NCI-H526 (cell line): ENCODE measurements at regions not wholly inside any gene's neighbourhood (a gene's known extent, or its start where the extent isn't known, plus 50 kb on each side); places are given as distances from the start of the nearest gene placed in this dataset.

Experiments
- DNase-seq, 2 experiments: peaks; one replicate each; lab custom pipeline; 2025; lab: John Stamatoyannopoulos, UW

GRCh38 chr15:60057554-60057953, 53.4 kb downstream of the FOXB1 start:
- no peak for DNase-seq

- no peak for DNase-seq
Measured at GRCh38 chr15:60059186-60059585, 55.1 kb downstream of the FOXB1 start.

DNA sequence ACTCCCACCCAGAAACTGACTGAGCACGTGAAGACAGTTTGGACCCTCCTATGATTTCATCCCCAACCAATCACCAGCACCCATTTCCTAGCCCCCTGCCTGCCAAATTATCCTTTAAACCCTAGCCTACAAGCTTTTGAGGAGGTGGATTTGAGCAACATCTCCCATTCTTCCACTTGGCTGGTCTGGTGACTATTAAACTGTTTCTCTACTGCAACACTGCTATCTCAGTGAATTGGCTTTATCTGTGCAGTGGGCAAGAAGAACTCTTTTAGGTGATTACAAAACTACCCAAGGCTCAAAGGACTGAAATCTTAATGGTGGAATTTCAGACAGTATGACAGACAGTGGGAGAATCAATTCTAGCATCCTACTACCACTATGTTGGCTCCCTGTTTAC, 57.6 kb downstream of the FOXB1 start:
- no peak for DNase-seq

DNA sequence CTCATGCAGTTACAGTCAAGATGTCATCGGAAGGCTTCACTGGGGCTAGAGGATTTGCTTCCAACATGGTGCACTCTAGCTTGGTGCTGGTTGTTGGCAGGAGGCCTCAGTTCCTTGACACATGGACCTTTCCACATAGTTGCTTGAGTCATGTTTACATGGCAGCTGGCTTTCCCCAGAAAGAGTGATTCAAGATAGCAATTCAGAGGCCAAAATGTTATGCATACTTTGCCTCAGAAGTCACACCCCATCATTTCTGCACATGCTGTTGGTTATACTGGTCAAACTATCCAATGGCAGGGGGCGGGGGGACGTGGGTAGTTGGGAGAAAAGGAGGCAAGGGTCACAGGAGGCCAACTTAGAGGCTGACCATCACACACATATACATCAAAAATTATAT, 58.7 kb downstream of the FOXB1 start:
- DNase-seq: no peak

- DNase-seq: no peak
Measured at GRCh38 chr15:60065951-60066350, 61.8 kb downstream of the FOXB1 start.

DNA sequence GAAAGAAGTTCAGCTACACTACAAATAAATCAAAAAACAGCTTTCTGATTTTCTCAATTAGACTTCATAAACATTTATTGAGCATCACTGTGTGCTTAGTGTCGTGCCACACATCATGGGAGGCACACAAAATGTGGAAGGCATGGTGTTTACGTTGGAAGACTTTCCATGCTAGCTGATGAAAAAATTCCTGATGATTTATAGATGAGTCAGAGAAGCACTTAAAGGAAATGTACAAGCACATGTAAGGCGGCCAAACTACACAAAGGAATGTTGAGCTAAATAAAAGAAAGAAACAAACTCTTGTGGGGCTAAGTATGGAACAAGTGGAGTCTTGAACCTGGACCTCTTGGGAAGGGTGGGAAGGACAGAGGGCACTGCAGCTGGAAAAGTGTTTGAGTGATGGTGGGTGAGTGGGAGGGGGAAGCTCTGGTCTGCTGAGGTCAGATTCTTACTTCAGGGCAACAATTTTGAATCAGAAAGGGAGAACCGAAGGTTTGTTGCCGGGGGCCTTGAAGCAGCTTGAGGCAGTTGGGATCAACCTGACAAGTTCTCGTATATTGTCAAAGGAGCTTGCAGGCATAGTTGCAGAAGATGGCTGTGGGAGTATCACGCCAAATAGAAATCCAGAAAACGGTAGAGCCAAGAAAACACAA, 66.9 kb downstream of the FOXB1 start:
- DNase-seq: no peak

DNA sequence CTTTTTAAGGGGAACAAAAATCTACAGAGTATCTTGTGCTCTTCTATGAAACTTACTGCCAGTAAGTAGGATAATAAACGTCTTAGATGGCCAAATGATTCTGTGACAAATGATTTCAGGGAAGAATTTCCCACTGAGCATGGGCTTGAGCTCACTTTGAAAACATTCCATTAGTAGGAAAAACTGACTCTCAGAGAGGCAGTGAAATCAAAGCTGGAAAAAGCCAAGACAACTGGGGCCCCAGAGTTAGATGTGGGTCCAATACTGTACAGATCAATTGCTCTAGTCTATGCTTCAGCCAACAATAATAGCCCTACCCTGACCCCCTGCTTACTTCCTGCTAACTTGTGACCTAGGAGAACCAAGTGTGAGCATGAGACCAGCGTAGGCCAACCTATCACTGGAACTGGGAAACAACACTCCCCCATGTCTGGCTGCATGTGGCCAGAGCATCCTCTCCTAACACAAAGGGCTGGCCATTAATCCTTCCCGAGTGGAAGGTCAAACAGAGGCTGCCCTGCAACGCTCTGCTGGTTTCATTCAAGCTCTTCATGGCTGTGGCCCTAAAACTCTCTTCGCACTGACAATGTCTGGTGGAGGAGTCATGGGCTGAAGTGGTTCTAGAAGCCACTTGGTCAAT, 68.8 kb downstream of the FOXB1 start:
- no peak for DNase-seq

DNA sequence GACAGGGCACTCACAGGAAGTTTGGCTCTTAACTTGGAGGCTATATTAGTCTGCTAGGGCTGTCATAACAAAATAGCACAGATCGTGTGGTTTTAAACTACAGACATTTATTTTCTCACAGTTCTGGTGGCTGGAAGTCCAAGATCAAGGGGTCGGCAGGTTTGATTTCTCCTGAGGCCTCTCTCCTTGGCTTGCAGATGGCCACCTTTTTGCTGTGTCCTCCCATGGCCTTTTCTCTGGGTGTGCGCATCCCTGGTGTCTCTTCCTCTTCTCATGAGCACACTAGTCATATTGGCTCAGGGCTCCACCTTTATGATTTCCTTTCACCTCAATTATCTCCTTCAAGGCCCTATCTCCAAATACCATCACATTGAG, 69.3 kb downstream of the FOXB1 start:
- no peak for DNase-seq

- peak in 1 of 2 experiments; percentile 1 for DNase-seq
Measured at GRCh38 chr15:60074181-60074885, 70.2 kb downstream of the FOXB1 start.

DNA sequence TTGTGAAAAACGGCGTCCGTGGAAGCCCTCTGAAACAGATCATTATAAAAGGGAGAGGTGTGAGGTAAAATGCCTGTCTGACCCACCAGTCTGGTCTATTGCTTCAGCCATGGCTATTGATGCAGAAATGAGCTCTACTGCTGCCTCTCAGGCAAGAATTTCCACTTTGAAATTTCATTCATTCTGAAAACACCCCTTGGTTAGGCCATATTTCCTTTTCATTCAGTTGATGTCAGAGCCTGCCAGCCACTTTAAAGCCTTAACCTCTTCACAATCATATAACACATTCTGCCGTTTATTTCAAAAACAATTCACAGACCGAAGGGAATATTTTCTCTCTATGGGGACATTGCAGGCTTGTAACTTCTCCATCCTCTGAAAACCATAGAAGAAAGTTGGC, 71.9 kb downstream of the FOXB1 start:
- no peak for DNase-seq

DNA sequence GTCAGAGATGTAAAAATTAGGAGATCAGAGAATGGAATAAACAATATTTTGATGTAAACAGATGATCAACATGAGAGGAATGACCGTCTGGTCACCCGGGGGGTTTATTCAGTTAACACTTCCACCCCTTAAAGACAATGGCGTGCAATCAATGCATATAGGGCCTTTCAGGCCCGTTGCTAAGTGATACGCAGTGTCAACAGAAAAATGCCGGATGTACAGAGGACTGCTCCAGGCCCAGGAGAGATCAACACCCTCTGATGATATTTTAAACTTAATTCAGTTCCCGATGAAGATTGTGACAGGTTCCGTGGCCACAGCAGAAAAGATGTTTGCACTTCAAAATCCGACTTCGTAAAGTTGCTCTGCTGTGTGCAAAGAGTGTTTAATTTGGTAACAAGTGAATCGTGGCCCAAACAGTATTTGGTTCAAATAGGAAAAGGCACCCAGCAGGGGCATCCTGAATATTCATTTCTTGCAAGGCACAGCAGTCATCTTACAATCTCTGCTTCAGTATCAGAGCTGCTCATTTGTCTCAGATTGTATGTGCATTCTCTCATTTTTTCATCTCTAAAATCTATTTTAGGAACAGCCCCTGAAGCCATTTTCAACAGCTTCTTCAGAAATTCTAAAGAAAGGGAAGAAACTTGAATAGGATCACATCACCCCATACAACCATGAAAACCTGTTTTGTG, 72.6 kb downstream of the FOXB1 start:
- no peak for DNase-seq

- no peak for DNase-seq
Measured at GRCh38 chr15:60077581-60078359, 73.7 kb downstream of the FOXB1 start.

GRCh38 chr15:60079210-60079609, 75.1 kb downstream of the FOXB1 start:
- no peak for DNase-seq

DNA sequence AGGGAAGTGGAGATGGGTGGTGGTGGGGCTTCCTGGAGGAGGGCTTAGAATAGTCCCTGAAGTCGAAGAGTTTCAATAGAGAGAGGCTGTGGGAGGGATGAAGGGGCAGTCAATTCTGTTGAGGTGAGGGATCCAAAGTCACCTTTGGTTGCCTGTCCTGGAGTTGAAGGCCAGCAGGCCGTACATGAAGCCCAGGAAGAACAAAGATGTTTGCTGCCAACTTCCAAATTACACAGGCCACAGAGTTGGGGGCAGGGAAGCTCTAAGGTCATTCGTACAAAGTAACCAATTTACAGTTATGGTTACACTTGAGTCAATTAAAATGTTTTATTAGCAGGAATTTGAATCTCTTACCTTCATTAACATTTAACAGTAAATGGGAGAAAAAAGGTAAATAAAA, 77.9 kb downstream of the FOXB1 start:
- no peak for DNase-seq

GRCh38 chr15:60083318-60083717, 79.2 kb downstream of the FOXB1 start:
- no peak for DNase-seq

DNA sequence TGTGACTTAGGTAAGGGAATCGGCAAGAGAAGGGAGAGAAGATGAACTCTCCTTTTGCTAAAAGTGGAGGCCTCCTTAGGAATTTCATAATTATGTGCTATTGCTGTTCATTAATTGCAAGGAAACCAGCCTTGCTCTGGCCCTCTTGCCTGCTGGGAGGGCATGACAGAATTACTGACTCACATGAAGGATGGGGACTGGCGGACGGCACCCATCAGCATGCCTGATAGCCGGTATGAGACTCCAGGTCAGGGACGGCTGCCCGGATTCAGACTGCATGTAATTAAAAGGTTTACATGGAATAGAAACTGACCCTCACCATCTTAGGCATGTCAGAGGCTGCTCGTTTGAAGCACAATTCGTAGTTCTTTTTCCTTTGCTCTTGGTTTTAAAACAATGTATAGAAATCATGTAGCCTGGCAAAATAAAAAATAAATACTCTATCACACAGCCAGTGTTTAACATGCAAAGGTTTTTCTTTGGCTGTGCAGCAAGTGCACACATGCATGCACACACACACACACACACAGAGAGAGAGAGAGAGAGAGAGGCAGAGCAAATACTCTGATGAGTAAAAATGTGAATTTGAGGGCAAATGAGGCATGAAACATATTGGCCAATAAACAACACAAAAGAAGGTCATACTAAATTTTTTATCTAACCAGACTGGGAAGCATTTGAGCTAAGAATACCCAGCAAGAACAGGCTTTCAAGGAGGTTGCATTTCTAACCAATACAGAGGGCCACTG, 82.7 kb downstream of the FOXB1 start:
- no peak for DNase-seq

DNA sequence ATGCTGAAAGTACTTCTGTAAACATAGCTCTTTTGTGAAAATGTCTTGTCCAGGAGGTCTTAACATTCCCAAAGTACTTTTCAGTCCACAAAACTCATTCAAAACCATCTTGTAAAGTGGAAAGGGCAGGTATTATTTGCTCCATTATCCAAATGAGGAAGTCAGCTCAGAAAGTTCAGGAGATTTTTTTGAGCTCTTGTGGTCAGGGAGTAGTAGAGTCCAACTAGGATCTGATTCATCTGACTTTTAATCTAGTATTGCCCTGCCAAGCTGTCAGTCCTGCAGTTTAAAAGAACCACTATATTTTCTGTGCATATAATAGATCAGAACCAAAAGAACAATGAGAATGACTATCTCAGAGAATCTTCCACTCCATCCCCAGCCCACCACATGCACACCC, 83.5 kb downstream of the FOXB1 start:
- DNase-seq: no peak

DNA sequence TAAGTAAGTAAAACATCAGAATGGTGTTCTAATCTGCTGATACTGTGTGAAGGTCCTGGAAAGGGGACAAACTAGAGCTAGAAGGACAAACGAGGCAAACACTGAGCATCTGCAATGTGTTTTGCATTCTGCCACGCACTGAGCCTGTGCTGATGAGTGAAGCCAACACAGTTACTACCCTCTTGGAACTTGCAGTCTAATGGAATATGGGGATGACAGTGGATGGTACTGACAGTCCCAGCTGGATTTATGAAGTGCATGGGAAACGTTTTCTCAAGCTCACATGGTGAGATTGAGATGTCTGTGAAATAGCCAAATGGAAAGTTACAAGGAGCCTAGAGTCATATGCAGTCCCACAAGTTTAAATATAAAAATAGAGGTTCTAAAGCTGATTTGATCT, 86.6 kb downstream of the FOXB1 start:
- DNase-seq: no peak

DNA sequence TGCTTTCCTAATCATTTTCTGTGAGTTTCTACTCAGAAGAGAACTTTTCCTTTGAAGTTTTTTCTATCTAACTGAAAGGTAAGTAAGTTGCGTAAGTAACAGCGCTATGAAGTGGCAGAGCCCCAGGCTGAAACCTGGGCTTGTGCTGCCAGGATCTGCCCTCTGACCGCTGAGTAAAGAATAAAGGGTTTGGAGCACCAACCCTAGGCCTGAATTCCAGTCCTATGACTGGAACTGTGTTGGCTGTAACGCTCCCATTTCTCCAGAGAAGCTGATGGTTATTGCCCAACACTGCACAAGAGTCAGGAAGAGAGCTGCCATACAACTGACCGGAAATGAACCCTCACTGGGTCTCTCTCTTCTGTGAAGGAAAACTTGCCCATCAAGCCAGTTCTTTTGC, 87.0 kb downstream of the FOXB1 start:
- DNase-seq: no peak

GRCh38 chr15:60091911-60092310, 87.8 kb downstream of the FOXB1 start:
- no peak for DNase-seq

GRCh38 chr15:60093273-60094067, 89.4 kb downstream of the FOXB1 start:
- DNase-seq: no peak
